ENCODE measurements at regions not wholly inside any gene's neighbourhood (a gene's known extent, or its start where the extent isn't known, plus 50 kb on each side); places are given as distances from the start of the nearest gene placed in this dataset.
A peak's percentile ranks its signal among the peaks of the same experiment; 100 is the strongest.

DNA sequence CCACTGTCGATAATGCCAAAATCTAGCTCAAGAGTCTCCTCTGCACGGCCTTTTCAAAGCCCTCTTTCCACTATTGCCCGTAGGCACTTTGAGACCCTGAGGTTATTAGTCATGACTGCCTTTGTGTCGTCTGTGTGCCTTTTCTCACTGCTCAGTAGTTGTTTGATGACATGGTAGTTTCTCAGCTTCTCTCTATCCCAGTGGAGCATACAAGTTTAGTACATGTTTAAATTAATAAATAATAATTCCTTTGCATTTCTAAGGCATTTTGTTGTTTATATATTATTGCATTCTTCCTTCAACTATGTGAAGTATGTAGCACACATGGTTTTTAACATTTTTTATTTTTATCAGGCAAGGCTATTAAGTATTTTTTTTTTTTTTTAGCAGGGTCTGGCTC is 458.1 kb downstream of the PCNX1 start:
- no peak for DNase-seq

- no peak for DNase-seq
Measured at GRCh38 chr14:71366861-71367260, 459.6 kb downstream of the PCNX1 start.

GRCh38 chr14:71371711-71372396 is 464.6 kb downstream of the PCNX1 start:
- peak in 1 of 2 donors; percentile 27 for DNase-seq

DNA sequence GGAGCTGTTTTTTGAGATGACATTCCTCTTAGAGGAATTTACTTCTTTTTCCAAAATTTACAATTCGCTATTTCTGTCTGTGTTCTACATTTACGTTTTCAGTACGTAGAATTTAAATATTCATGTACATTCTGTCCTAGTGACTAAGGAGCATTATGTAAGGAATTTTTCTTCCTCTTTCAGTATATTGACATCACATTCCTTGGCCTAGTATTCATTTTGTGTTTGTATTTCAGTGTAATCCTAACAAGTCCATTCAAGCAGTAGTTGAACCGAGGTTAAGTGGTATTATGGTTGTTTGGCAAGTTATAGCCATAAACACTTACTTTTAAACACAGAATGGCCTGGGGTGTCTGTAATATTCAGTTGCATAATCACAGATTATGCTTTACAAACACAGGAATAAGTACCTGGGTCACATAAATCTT is 465.2 kb downstream of the PCNX1 start:
- peak; percentile 55 to 68 for DNase-seq

DNA sequence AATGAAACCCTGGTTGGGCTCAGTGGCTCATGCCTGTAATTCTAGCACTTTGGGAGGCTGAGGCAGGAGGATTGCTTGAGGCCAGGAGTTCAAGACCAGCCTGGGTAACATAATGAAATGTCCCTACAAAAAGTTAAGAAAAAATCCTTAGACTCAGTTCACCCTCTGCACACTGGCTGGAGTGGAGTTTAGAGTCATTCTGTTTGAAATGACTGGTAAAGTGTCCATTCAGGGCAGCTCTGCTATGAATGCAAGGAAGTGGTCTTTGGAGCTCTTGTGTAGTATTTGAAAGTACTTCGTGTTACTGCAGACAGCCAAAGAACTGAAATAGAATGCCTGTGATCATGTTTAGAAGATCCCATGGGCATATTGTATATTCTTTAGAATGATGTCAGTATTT is 466.5 kb downstream of the PCNX1 start:
- no peak for DNase-seq

- no peak for DNase-seq
Measured at GRCh38 chr14:71374989-71375388, 467.7 kb downstream of the PCNX1 start.

- no peak for DNase-seq
Measured at GRCh38 chr14:71377099-71377498, 469.8 kb downstream of the PCNX1 start.

DNA sequence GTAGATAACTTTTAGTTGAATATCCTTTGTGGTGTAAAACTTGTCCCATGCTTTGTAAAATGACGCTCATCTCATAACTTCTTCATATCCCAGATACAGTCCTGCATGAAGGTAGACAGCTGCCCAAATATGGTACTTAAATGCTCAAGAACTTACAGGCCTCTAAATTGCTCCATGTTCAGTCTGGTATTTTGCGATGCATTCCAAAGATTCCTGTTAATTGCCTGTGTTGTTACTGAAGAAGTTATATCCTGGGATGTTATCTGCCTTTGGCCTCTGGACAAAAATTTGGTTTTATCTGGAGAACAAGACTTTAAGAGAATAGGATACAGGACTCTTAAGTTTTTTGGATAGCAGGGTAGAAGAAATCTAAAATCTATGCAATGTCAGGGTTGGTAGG is 473.0 kb downstream of the PCNX1 start:
- DNase-seq = no peak

GRCh38 chr14:71381814-71382213 is 474.6 kb downstream of the PCNX1 start:
- no peak for DNase-seq

GRCh38 chr14:71382315-71382714 is 475.1 kb downstream of the PCNX1 start:
- DNase-seq = no peak

GRCh38 chr14:71383510-71383909 is 476.3 kb downstream of the PCNX1 start:
- no peak for DNase-seq

DNA sequence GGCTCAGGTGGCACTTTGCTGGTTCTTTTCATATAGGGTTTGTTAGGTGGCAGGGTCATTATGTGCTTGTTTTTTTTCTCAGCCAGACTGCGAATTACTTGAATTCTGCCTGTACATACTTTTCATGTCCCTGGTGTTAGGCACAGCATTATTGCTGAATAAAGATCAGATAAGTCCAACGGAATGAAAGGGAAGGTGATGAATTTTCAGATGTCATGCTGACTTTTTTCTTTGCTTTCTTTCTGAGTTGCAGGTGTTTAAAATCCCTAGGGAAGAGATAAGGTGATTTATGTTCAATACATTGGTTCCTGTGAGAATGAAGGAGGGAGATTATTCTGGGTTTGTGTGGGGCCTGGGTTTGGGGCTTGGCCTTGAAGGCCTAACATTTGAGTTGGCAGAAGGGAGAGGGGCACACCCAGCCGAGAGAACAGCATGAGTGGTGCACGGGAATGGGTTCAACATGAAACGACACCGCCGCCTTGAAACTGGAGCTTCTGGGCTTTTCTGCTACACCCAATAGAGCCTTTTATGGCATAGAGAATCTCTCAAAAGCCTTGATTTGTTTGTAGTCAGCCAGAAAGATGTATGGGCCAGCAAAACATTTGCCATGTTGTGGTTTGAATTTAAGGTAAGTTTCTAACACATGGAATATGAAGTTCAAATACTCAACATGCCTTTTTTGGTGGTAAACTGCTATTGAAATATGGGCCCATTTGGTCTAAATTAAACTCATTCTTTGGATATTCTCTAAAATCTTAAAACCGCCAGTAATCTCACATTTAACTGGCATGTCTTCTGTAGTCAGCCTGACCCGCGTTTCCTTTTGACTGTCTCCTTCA is 477.0 kb downstream of the PCNX1 start:
- no peak for DNase-seq

GRCh38 chr14:71387753-71388152 is 480.5 kb downstream of the PCNX1 start:
- no peak for DNase-seq

DNA sequence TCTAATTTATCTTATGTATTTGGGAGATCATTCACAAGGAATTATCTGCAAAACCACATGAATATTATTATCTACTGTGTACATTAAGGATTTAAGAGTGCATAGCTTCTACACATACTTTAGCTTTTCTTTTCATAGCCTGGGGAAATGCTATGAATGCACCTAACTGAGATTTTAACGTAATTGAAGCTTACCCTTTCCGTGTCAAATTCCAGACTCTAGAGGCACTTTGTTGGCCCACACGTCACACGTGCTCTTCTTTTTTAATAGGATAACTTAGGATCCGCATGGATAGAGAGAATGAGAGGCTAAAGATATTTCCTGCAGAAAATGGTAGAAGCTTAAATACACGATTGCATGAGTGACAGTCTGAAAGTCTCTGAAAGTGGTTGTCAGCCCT is 481.1 kb downstream of the PCNX1 start:
- DNase-seq = no peak

DNA sequence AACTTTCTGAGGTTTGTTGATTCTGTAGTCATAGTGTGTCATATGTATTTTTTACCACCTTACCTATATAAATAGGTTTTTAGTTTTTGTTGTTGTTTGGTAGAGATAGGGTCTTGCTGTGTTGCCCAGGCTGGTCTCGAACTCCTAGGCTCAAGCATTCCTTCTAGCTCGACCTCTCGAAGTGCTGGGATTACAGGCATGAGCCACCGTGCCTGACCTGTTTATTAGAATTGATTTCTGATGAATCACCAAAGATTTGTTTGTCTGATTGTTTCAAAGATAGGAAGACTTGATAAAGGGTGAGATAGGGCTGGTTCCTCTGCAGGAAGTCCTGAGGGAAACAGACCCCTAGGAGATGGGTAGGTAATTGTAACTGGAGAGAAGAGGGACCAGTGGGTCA is 481.6 kb downstream of the PCNX1 start:
- no peak for DNase-seq

GRCh38 chr14:71394386-71394785 is 487.1 kb downstream of the PCNX1 start:
- no peak for DNase-seq

GRCh38 chr14:71395151-71395604 is 487.9 kb downstream of the PCNX1 start:
- peak in 1 of 2 donors; percentile 24 for DNase-seq

GRCh38 chr14:71395636-71396035 is 488.4 kb downstream of the PCNX1 start:
- no peak for DNase-seq

DNA sequence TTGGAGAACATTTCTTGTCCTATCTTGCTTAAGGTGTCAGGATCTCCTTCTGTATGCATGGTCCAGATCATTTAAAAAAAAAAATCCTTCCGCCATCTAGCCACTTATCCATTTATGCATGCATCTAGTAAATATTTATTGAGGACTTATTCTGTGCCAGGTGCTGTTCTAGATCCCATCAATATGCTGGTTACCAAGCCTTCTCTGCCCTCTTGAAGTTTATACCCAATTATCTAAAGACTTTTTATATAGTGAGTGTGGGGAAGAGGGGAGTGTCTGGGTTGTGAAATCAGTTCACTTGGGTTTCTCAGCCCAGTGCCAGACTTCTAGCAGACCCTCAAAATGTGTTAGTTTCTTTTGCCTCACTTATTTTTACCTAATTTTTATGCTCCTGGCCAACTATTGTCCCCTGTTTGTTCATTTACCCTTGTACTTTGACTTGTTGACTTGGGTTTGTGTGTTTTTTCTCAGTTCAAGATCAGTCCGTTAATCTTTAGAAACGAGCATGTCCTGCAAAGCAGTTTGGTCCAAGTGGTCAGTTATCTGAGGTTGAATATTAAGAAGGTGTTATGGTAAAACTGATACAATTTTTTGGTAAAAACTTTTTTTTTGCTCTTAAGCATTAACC is 488.9 kb downstream of the PCNX1 start:
- no peak for DNase-seq

DNA sequence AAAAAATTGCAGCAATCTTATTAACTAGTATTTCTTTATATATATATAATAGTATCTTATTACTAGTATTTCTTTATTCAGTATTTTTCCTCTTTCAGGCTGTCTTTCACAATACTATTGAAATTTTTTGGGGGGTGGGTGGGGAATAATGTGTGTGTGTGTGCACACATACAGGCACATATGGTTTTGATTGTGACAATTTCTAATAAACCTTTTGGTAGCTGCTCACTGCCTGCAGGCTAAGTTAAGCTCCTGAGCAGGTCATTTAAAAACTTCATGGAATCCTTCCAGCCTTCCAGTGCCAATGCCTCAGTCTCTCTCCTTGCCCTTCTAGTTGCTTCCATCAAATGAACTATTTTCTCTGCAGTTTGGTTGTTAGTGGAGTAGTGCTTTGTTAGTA is 490.1 kb downstream of the PCNX1 start:
- no peak for DNase-seq

GRCh38 chr14:71398450-71398849 is 491.2 kb downstream of the PCNX1 start:
- DNase-seq = no peak

DNA sequence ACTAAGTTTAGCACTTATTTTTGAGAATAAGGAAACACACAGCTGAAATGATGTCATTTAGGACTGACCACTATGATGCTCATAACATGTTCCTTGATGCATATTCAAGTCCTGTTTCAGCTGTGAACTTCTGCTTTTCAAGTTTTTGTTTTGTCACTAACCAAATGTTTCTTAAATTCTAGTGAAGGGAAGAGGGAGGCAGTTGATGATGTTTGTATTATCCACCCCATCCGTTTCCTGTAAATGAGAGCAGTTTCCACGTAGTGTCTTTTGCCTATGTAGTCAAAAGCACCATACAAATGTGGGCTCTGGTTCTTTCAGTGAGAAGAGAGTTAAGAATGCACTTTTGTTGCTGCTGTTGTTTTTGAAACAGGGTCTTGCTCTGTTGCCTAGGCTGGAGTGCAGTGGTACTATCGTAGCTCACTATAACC is 491.8 kb downstream of the PCNX1 start:
- DNase-seq = peak; percentile 90 to 96

DNA sequence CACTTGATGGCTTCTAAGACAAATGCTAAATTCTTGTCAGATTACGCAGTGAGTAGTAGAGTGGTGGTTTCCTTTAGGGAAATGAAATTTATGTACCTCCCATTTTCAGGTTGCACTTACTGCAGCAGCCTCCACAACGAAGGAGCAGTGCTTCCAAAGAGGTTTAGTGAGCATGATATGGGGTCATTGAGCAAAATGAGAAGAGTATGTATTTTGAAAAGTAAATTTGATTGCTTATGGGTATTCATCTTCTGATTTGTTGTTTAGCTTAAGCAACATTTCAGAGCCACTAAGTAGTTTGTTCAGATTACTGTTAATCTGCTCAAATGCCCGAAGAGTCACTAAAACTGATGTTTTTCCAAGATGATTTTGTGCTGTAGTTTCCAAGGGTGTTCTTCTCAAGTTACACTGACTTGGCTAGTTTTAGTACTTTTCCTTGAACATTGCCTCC is 493.6 kb downstream of the PCNX1 start:
- peak; percentile 36 to 41 for DNase-seq

- DNase-seq = peak in 1 of 2 donors; percentile 41
Measured at GRCh38 chr14:71402415-71402814, 495.2 kb downstream of the PCNX1 start.

Data from inflammatory macrophage treated with lipopolysaccharide for 1 hour (primary cell).